Fibroblast of lung (primary cell): ENCODE measurements at regions not wholly inside any gene's neighbourhood (a gene's known extent, or its start where the extent isn't known, plus 50 kb on each side); places are given as distances from the start of the nearest gene placed in this dataset.

Source experiments
- DNase-seq, 2 donors: peaks; one replicate each; pipeline versions ENCODE4 v3.0.0 to v3.0.0-alpha.2; 2010; ENCODE audit warnings: low read depth in 2 of 2
- H2AFZ ChIP-seq: 2 replicates; pipeline ENCODE4 v1.5.1; 2012; ENCODE audit warnings: low read length, control low read depth, inconsistent platforms
- H3K27ac ChIP-seq: 2 replicates; pipeline ENCODE4 v1.5.1; 2011; ENCODE audit warnings: low read length, control low read depth; ENCODE audit not compliant: insufficient read depth
- H3K27me3 ChIP-seq: 2 replicates; pipeline ENCODE4 v1.5.1; 2011; ENCODE audit warnings: mild to moderate bottlenecking, low read length; ENCODE audit not compliant: control insufficient read depth, insufficient read depth
- H3K36me3 ChIP-seq: 2 replicates; pipeline ENCODE4 v1.5.1; 2011; ENCODE audit warnings: low read length; ENCODE audit not compliant: control insufficient read depth, insufficient read depth
- H3K4me1 ChIP-seq: 2 replicates; pipeline ENCODE4 v1.5.1; 2011; ENCODE audit warnings: low read length; ENCODE audit not compliant: control insufficient read depth, insufficient read depth; ENCODE audit errors: extremely low read depth
- H3K4me2 ChIP-seq: 2 replicates; pipeline ENCODE4 v1.5.1; 2011; ENCODE audit warnings: low read length, control low read depth; ENCODE audit not compliant: insufficient read depth; ENCODE audit errors: extremely low read depth
- H3K4me3 ChIP-seq, 4 experiments: fragments of 200-600 bp in 1 of 4; sonication (generic) in 1 of 4; replicated peaks in 1 of 4; 2 replicates each; pipeline ENCODE4 v1.5.1; 2011 to 2016; ENCODE audit warnings: low read length in 4 of 4, low read depth in 3 of 4, mild to moderate bottlenecking in 3 of 4, control low read depth in 2 of 4, inconsistent platforms in 1 of 4, mixed read lengths in 1 of 4; ENCODE audit not compliant: insufficient read depth in 1 of 4; ENCODE audit errors: control extremely low read depth in 1 of 4
- H3K79me2 ChIP-seq: 2 replicates; pipeline ENCODE4 v1.5.1; 2012; ENCODE audit warnings: mild to moderate bottlenecking, low read length, inconsistent platforms; ENCODE audit not compliant: control insufficient read depth, insufficient read depth
- H3K9ac ChIP-seq: 2 replicates; pipeline ENCODE4 v1.5.1; 2011; ENCODE audit warnings: mild to moderate bottlenecking, low read length, control low read depth; ENCODE audit not compliant: insufficient read depth
- H3K9me3 ChIP-seq: 2 replicates; pipeline ENCODE4 v1.5.1; 2012; ENCODE audit warnings: low read depth, low read length; ENCODE audit not compliant: control insufficient read depth, insufficient read depth
- H4K20me1 ChIP-seq: 2 replicates; pipeline ENCODE4 v1.5.1; 2011; ENCODE audit warnings: low read length; ENCODE audit not compliant: control insufficient read depth, insufficient read depth; ENCODE audit errors: extremely low read depth
- CTCF ChIP-seq, 2 donors: IDR thresholded peaks in 1 of 2; conservative IDR thresholded peaks in 1 of 2; 1 replicate in 1 of 2; 2 replicates in 1 of 2; pipeline ENCODE4 v1.5.1; 2011 to 2012; ENCODE audit warnings: low read length in 2 of 2, control low read depth in 1 of 2, inconsistent platforms in 1 of 2, low read depth in 1 of 2, mild to moderate bottlenecking in 1 of 2
- EZH2 ChIP-seq: IDR thresholded peaks from 2 replicates; pipeline ENCODE4 v1.5.1; 2012; ENCODE audit warnings: low read length, control low read depth, mild to moderate bottlenecking; ENCODE audit errors: missing control alignments

DNA sequence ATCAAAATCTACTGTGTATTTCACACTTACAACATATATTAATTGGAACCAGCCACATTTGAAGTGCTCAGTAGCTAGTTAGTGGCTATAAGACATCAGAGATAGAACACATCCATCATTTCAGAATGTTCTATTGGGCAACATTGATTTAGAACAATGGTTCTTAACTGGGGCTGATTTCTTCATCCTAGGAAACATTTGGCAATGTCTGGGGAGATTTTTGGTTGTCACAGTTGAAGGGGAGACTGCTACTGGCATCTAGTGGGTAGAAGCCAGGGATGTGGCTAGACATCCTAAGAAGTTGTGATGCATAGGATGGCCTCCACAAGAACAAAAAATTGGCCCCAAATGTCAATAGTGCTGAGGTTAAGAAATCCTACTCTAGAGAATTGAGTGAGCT is 132.5 kb downstream of the OLIG3 start:
- no peak overlapping the region for H3K27ac ChIP-seq
- peak in 1 of 2 donors; percentile 15 for DNase-seq
- no peaks in the 10 kb centered on the region for H4K20me1 ChIP-seq
- TF ChIP-seq EZH2 = no peak
- no peak for TF ChIP-seq CTCF (conservative IDR thresholded peaks at IDR 0.05 in 1 of 2, IDR thresholded peaks at IDR 0.05 in 1 of 2; ENCODE audit: low read depth in 1 of 2, low read length in 2 of 2)
- no peak overlapping the region for H2AFZ ChIP-seq
- H3K79me2 ChIP-seq = no peaks in the 10 kb centered on the region
- H3K36me3 ChIP-seq = no peaks in the 10 kb centered on the region
- H3K4me2 ChIP-seq = no peak overlapping the region
- H3K4me1 ChIP-seq = no peaks in the 10 kb centered on the region
- no peak overlapping the region for H3K9ac ChIP-seq
- no peaks in the 10 kb centered on the region for H3K27me3 ChIP-seq
- H3K4me3 ChIP-seq = no peak overlapping the region
- H3K9me3 ChIP-seq = no peaks in the 10 kb centered on the region

DNA sequence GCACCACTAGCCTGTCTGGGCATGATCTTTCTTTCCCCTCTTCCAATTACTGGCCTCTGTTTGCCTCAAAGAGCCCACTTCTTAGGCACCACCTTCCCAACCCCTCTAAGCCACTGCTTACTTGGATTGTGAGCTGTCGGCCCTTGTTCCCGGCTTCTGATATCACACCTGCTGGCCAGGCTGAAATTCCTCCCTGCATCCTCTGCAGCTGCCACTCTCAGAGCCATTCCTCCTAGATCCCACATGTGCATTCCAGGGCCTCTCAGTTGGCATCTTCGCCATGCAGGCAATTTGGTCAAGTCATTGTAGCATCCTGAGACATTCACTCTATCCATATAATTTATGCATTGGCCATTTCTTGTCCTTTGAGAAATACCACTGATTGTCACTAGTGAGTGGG is 135.9 kb downstream of the OLIG3 start:
- no peaks in the 10 kb centered on the region for H3K79me2 ChIP-seq
- H3K9me3 ChIP-seq = no peaks in the 10 kb centered on the region
- H4K20me1 ChIP-seq = no peaks in the 10 kb centered on the region
- no peak for DNase-seq
- no peaks in the 10 kb centered on the region for H3K27me3 ChIP-seq
- H2AFZ ChIP-seq = no peak overlapping the region
- no peak overlapping the region for H3K27ac ChIP-seq
- H3K4me3 ChIP-seq = no peak overlapping the region
- TF ChIP-seq CTCF (conservative IDR thresholded peaks at IDR 0.05 in 1 of 2, IDR thresholded peaks at IDR 0.05 in 1 of 2; ENCODE audit: low read depth in 1 of 2, low read length in 2 of 2) (no peak), EZH2 (no peak)
- H3K4me2 ChIP-seq = no peak overlapping the region
- no peaks in the 10 kb centered on the region for H3K4me1 ChIP-seq
- H3K36me3 ChIP-seq = no peaks in the 10 kb centered on the region
- no peak overlapping the region for H3K9ac ChIP-seq

DNA sequence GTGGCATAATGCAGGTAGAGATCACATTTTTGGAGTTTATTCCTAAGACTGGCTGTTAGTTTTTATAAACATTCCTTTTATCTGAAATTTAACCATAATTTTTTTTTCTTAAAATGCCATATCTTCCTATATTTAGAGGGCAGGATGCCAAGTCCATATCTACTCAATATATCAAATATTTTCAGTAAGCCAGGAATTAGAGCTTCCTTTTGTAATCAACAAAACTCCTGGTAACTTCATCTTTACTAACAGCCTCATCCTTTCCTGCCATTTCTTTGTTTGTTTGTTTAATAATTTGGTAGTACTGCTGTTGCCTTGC is 136.3 kb downstream of the OLIG3 start:
- H3K4me2 ChIP-seq = no peak overlapping the region
- H3K27ac ChIP-seq = no peak overlapping the region
- no peak overlapping the region for H2AFZ ChIP-seq
- no peaks in the 10 kb centered on the region for H3K36me3 ChIP-seq
- TF ChIP-seq CTCF (conservative IDR thresholded peaks at IDR 0.05 in 1 of 2, IDR thresholded peaks at IDR 0.05 in 1 of 2; ENCODE audit: low read depth in 1 of 2, low read length in 2 of 2) (no peak), EZH2 (no peak)
- no peak overlapping the region for H3K4me3 ChIP-seq
- H4K20me1 ChIP-seq = no peaks in the 10 kb centered on the region
- DNase-seq = no peak
- no peak overlapping the region for H3K9ac ChIP-seq
- peaks cover under 1% of the 10 kb centered on the region for H3K4me1 ChIP-seq
- H3K79me2 ChIP-seq = no peaks in the 10 kb centered on the region
- no peaks in the 10 kb centered on the region for H3K9me3 ChIP-seq
- H3K27me3 ChIP-seq = no peaks in the 10 kb centered on the region
